ENCODE measurements at regions not wholly inside any gene's neighbourhood (a gene's known extent, or its start where the extent isn't known, plus 50 kb on each side); places are given as distances from the start of the nearest gene placed in this dataset.

DNA sequence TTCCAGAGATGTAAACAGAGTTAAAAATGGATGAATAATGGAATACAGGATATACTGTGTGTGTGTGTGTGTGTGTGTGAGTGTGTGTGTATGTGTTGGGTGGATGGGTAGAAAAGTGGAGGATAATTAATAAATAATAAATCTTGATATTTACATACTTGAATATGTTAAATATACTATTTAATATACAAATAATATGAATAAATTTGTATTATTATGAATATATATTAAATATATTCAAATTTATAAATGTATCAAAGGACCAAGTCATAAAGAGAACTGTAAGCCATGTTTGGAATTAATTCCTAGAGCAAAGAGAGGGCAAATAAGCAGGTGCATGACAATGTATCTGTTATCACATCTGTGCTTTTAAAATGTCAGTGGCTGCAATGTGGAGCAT is 225.3 kb downstream of the ALG10B start:
- TF ChIP-seq, protein P1, sequence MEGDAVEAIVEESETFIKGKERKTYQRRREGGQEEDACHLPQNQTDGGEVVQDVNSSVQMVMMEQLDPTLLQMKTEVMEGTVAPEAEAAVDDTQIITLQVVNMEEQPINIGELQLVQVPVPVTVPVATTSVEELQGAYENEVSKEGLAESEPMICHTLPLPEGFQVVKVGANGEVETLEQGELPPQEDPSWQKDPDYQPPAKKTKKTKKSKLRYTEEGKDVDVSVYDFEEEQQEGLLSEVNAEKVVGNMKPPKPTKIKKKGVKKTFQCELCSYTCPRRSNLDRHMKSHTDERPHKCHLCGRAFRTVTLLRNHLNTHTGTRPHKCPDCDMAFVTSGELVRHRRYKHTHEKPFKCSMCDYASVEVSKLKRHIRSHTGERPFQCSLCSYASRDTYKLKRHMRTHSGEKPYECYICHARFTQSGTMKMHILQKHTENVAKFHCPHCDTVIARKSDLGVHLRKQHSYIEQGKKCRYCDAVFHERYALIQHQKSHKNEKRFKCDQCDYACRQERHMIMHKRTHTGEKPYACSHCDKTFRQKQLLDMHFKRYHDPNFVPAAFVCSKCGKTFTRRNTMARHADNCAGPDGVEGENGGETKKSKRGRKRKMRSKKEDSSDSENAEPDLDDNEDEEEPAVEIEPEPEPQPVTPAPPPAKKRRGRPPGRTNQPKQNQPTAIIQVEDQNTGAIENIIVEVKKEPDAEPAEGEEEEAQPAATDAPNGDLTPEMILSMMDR (IDR thresholded peaks at IDR 0.05; ENCODE audit: borderline replicate concordance, extremely low read depth, insufficient read depth): no peak
- Histone ChIP-seq H3K27ac (ENCODE audit: low read depth in 2 of 2, low read length in 2 of 2) (no peak overlapping the region), H3K36me3 (ENCODE audit: control insufficient read depth in 2 of 3, insufficient read depth in 3 of 3, low read length in 3 of 3) (no peaks in the 10 kb centered on the region), H3K9ac (ENCODE audit: low read length in 3 of 3) (no peak overlapping the region), H3K27me3 (ENCODE audit: control insufficient read depth, insufficient read depth, low read length) (no peaks in the 10 kb centered on the region), H3K9me3 (ENCODE audit: control insufficient read depth in 2 of 3, insufficient read depth in 1 of 3, low read length in 3 of 3) (no peaks in the 10 kb centered on the region), H3K4me1 (ENCODE audit: control insufficient read depth in 2 of 3, insufficient read depth in 2 of 3, low read depth in 1 of 3, low read length in 3 of 3) (no peaks in the 10 kb centered on the region), H3K4me3 (ENCODE audit: low read length in 3 of 3) (no peak overlapping the region)
- intact Hi-C loops (cut with DNase I): no loop called here
- DNase-seq (no peak), FAIRE-seq (no peak)

DNA sequence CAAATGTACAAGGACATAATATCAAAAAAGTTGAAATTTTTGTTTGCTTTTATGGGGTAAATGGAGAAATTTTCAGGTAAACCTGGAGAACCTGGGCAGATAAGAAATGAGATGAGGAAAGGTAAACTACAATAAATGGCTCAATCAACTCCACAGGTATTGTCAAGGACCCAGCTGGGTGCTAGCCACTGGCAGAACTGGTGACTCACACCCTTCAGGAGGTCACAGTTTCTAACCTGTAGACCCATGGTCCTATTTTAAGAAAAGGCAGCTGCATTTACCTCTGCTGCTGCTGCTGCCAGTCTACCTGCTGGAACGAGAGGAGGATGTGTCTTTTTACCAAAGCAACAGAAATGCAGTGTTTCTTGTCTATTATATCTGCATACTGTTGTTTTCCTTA is 226.6 kb downstream of the ALG10B start:
- no peak overlapping the region for H3K9ac ChIP-seq (ENCODE audit: low read length in 3 of 3)
- TF ChIP-seq, protein P1 (IDR thresholded peaks at IDR 0.05; ENCODE audit: borderline replicate concordance, extremely low read depth, insufficient read depth): no peak
- DNase-seq (no peak), FAIRE-seq (no peak)
- no peaks in the 10 kb centered on the region for H3K4me1 ChIP-seq (ENCODE audit: control insufficient read depth in 2 of 3, insufficient read depth in 2 of 3, low read depth in 1 of 3, low read length in 3 of 3)
- H3K36me3 ChIP-seq (ENCODE audit: control insufficient read depth in 2 of 3, insufficient read depth in 3 of 3, low read length in 3 of 3): no peaks in the 10 kb centered on the region
- intact Hi-C loops (cut with DNase I): no loop called here
- no peaks in the 10 kb centered on the region for H3K9me3 ChIP-seq (ENCODE audit: control insufficient read depth in 2 of 3, insufficient read depth in 1 of 3, low read length in 3 of 3)
- no peak overlapping the region for H3K4me3 ChIP-seq (ENCODE audit: low read length in 3 of 3)
- no peak overlapping the region for H3K27ac ChIP-seq (ENCODE audit: low read depth in 2 of 2, low read length in 2 of 2)
- H3K27me3 ChIP-seq (ENCODE audit: control insufficient read depth, insufficient read depth, low read length): no peaks in the 10 kb centered on the region

DNA sequence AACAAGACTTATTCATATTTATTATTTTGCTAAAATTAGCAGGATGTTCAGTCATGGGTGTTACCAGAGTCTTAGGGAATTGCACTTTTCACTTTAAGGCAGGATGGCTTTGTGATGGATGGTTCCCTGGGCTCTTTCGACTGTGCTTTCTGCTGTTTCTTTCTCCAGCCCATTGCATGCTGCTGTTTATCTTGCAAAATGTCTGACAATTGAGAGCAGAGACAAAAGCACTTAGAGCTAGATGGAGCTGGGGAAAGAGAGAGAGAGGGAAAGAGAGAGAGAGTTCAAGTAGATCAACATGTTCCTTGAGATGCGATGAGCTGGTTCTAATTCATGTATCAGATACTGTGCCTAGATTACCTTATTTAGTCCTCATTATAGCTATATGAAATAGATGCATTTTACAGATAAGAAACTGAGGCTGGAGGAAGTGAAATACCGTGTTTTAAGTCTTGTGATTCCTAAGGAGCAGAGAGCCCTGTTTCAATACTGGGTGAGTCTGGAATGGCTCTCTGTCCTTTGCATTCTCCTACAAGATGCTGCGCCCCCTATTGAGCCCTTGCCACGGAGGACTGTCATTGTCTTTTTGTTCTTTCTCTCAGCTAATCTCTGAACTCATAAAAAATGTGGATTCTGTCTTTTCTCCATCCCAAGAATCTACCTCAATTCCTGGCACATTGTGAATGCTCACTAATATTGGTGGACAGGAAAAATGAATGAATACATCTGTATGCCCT is 227.9 kb downstream of the ALG10B start:
- no peaks in the 10 kb centered on the region for H3K36me3 ChIP-seq (ENCODE audit: control insufficient read depth in 2 of 3, insufficient read depth in 3 of 3, low read length in 3 of 3)
- DNase-seq (no peak), FAIRE-seq (no peak)
- no peak overlapping the region for H3K4me3 ChIP-seq (ENCODE audit: low read length in 3 of 3)
- no peaks in the 10 kb centered on the region for H3K9me3 ChIP-seq (ENCODE audit: control insufficient read depth in 2 of 3, insufficient read depth in 1 of 3, low read length in 3 of 3)
- H3K4me1 ChIP-seq (ENCODE audit: control insufficient read depth in 2 of 3, insufficient read depth in 2 of 3, low read depth in 1 of 3, low read length in 3 of 3): no peaks in the 10 kb centered on the region
- no peaks in the 10 kb centered on the region for H3K27me3 ChIP-seq (ENCODE audit: control insufficient read depth, insufficient read depth, low read length)
- TF ChIP-seq, protein P1 (IDR thresholded peaks at IDR 0.05; ENCODE audit: borderline replicate concordance, extremely low read depth, insufficient read depth): no peak
- no peak overlapping the region for H3K27ac ChIP-seq (ENCODE audit: low read depth in 2 of 2, low read length in 2 of 2)
- no peak overlapping the region for H3K9ac ChIP-seq (ENCODE audit: low read length in 3 of 3)
- intact Hi-C loops (cut with DNase I): no loop called here

DNA sequence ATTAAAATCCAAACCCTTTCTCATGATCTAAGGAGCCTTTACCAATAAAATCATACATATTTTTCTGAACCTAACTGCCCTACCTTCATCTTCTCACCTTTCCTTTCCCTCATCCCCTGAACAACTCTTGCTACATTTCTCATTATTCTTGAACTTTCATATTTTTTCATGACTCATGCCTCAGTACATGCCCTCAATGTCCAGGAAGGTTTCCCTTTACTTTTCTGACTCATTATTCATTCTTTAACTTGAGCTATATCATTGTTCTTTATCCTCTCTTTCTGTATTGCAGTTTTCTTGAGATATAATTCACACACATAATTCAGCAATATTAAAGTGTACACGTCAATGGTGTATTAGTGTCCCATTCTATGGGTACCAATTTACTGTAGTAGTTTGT is 231.0 kb downstream of the ALG10B start:
- no peaks in the 10 kb centered on the region for H3K9me3 ChIP-seq (ENCODE audit: control insufficient read depth in 2 of 3, insufficient read depth in 1 of 3, low read length in 3 of 3)
- H3K36me3 ChIP-seq (ENCODE audit: control insufficient read depth in 2 of 3, insufficient read depth in 3 of 3, low read length in 3 of 3): no peaks in the 10 kb centered on the region
- FAIRE-seq: no peak
- no peak overlapping the region for H3K4me3 ChIP-seq (ENCODE audit: low read length in 3 of 3)
- H3K9ac ChIP-seq (ENCODE audit: low read length in 3 of 3): no peak overlapping the region
- no peaks in the 10 kb centered on the region for H3K27me3 ChIP-seq (ENCODE audit: control insufficient read depth, insufficient read depth, low read length)
- DNase-seq: no peak
- H3K27ac ChIP-seq (ENCODE audit: low read depth in 2 of 2, low read length in 2 of 2): no peak overlapping the region
- TF ChIP-seq, protein P1 (IDR thresholded peaks at IDR 0.05; ENCODE audit: borderline replicate concordance, extremely low read depth, insufficient read depth): no peak
- intact Hi-C loops (cut with DNase I): no loop called here
- H3K4me1 ChIP-seq (ENCODE audit: control insufficient read depth in 2 of 3, insufficient read depth in 2 of 3, low read depth in 1 of 3, low read length in 3 of 3): no peaks in the 10 kb centered on the region
